ENCODE measurements at regions not wholly inside any gene's neighbourhood (a gene's known extent, or its start where the extent isn't known, plus 50 kb on each side); places are given as distances from the start of the nearest gene placed in this dataset.
"Not testable (repeated sequence)": the region's sequence is repeated elsewhere in the genome, so short reads cannot be mapped to it uniquely, and the experiment has no call there.

DNA sequence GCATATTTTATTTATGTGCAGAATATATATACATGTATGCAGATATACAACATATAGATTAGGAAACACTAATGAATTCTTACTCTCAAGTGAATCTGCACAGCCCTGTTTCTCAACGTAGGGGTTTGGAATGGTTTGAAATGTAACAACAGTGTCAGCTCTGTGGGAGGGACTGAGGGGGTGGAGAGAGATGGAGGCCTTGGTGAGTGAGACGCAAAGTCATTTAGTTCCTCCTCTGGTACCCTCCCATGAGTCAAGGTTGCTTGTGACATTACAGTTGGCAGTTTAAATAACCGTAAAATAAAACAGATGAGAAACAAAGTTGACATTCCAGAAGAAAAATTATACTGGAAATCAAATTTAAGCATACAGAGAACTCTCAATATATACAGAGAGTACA lies 313.0 kb upstream of the PRKD1 start:
- H3K27ac Mint-ChIP-seq = no peak overlapping the region
- TF ChIP-seq, protein P1, sequence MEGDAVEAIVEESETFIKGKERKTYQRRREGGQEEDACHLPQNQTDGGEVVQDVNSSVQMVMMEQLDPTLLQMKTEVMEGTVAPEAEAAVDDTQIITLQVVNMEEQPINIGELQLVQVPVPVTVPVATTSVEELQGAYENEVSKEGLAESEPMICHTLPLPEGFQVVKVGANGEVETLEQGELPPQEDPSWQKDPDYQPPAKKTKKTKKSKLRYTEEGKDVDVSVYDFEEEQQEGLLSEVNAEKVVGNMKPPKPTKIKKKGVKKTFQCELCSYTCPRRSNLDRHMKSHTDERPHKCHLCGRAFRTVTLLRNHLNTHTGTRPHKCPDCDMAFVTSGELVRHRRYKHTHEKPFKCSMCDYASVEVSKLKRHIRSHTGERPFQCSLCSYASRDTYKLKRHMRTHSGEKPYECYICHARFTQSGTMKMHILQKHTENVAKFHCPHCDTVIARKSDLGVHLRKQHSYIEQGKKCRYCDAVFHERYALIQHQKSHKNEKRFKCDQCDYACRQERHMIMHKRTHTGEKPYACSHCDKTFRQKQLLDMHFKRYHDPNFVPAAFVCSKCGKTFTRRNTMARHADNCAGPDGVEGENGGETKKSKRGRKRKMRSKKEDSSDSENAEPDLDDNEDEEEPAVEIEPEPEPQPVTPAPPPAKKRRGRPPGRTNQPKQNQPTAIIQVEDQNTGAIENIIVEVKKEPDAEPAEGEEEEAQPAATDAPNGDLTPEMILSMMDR (IDR thresholded peaks at IDR 0.05) = no peak
- H3K4me1 Mint-ChIP-seq (ENCODE audit: low read depth) = peaks cover 48% of the 10 kb centered on the region
- H3K27me3 Mint-ChIP-seq (ENCODE audit: insufficient read depth) = no peaks in the 10 kb centered on the region; the same call in 1 of the 2 replicates
- H3K4me3 Mint-ChIP-seq = no peak overlapping the region
- no peaks in the 10 kb centered on the region for H3K9me3 Mint-ChIP-seq
- DNase-seq = no peak
- no peaks in the 10 kb centered on the region for H3K36me3 Mint-ChIP-seq (ENCODE audit: low read depth)

DNA sequence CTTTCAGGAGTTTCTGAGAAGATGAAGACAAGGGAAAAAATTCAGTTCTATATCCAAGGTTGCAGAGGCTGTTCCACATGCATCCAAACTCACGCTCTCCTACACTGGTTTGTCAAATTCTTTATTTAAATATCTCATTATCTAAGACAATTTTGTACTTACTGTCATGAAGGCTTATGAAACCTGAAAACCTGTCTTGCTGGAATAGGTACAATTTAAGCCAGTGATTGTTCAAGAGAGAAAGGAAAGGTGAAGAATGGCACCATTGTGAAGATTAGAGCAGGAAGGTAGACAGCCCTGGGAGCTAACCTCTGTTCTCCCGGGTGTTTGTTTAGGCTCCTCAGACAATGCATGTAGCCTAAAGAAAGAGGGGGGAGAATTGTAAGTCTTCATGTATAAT lies 315.1 kb upstream of the PRKD1 start:
- Mint-ChIP-seq H3K27ac (peak overlapping the region; percentile 19; the same call in 1 of the 2 replicates), H3K27me3 (ENCODE audit: insufficient read depth) (no peaks in the 10 kb centered on the region; the same call in 1 of the 2 replicates), H3K36me3 (ENCODE audit: low read depth) (no peaks in the 10 kb centered on the region), H3K4me1 (ENCODE audit: low read depth) (peaks cover 47% of the 10 kb centered on the region), H3K9me3 (no peaks in the 10 kb centered on the region), H3K4me3 (no peak overlapping the region)
- TF ChIP-seq, protein P1 (IDR thresholded peaks at IDR 0.05) = no peak
- DNase-seq = no peak

DNA sequence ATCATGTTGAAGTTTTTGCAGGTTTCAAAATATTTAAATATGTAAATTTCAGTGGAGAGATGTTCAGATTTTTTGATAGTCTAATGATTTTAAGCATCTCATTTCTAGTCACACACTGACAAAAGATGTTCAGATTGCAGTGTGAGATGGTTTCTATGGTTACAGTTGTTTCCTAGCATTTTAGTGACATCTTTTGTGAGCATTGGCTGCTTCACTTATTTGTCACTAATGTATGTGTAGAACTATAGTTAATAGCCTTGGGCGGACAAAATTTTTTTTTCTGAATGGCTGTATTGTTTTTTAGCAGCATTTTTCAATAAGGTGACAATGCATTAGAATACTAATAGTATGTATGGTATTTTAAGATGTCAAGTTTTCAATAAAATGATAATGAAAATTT lies 315.6 kb upstream of the PRKD1 start:
- TF ChIP-seq, protein P1 (IDR thresholded peaks at IDR 0.05) = no peak
- no peaks in the 10 kb centered on the region for H3K36me3 Mint-ChIP-seq (ENCODE audit: low read depth)
- no peaks in the 10 kb centered on the region for H3K9me3 Mint-ChIP-seq
- no peak for DNase-seq
- peak overlapping the region; percentile 19 for H3K27ac Mint-ChIP-seq
- H3K4me1 Mint-ChIP-seq (ENCODE audit: low read depth) = peaks cover 47% of the 10 kb centered on the region
- H3K4me3 Mint-ChIP-seq = no peak overlapping the region
- H3K27me3 Mint-ChIP-seq (ENCODE audit: insufficient read depth) = no peaks in the 10 kb centered on the region; the same call in 1 of the 2 replicates

DNA sequence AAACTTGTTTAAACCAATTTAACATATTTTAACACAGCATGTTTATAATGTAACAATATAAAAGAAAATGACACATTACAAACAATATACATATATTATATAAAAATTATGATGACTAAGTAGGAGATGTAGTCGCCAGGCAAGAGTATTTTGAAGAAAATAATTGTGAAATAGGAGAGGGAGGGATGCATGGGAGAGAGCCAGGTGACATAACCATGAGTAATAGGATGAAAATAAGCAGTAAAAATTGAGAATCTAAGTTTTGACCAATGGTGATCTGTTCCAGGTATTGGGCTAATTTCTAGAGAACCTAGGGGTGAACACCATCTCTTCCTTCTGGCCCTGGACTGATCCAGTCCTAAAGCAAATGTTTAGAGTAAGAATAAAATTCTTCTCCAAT lies 315.2 kb upstream of the G2E3 start:
- Mint-ChIP-seq H3K4me3 (no peak overlapping the region; the same call in 1 of the 2 replicates), H3K36me3 (ENCODE audit: low read depth) (no peaks in the 10 kb centered on the region), H3K4me1 (ENCODE audit: low read depth) (peaks cover 47% of the 10 kb centered on the region), H3K27ac (peak overlapping the region; percentile 93), H3K27me3 (ENCODE audit: insufficient read depth) (no peaks in the 10 kb centered on the region; the same call in 1 of the 2 replicates), H3K9me3 (no peaks in the 10 kb centered on the region)
- TF ChIP-seq, protein P1 (IDR thresholded peaks at IDR 0.05) = no peak
- DNase-seq = peak; percentile 83

DNA sequence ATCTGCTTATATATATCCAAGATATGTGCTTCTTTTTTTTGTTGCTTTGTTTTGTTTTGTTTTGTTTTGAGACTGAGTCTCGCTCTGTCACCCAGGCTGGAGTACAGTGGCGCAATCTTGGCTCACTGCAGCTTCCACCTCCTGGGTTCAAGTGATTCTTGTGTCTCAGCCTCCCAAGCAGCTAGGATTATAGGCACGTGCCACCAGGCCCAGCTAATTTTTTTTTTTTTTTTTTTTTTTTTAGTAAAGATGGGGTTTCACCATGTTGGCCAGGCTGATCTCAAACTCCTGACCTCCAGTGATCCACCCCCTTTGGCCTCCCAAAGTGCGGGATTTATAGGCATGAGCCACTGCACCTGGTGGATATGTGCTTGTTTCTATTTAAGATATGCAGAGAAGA lies 314.6 kb upstream of the G2E3 start:
- not testable (repeated sequence) for H3K27me3 Mint-ChIP-seq (ENCODE audit: insufficient read depth); H3K9me3 Mint-ChIP-seq; H3K36me3 Mint-ChIP-seq (ENCODE audit: low read depth)
- peak; percentile 82 for DNase-seq
- Mint-ChIP-seq H3K4me3 (peak overlapping the region; percentile 79), H3K4me1 (ENCODE audit: low read depth) (peaks cover 47% of the 10 kb centered on the region), H3K27ac (peak overlapping the region; percentile 93)

DNA sequence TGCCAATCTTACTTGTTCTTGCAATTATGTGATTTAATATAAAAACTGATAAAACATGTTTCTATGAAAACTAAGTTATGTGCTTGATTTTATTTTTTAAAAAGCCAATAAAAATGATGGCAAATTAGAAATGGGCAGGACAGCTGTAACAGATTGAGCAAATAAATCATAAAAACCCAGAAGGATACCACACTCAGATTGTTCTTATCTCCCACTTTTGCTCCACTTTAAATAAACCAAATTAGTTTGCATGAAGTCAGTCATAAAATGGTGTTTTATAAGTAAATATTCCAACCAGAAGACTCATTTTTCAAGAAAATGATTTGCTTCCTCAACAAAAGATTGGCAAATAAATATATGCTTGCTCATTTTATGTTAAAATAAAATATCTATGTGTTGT lies 307.9 kb upstream of the G2E3 start:
- Mint-ChIP-seq H3K4me1 (ENCODE audit: low read depth) (peaks cover 18% of the 10 kb centered on the region), H3K27me3 (ENCODE audit: insufficient read depth) (no peaks in the 10 kb centered on the region; the same call in none of the 2 replicates), H3K9me3 (no peaks in the 10 kb centered on the region), H3K36me3 (ENCODE audit: low read depth) (peaks cover 2% of the 10 kb centered on the region; the same call in 1 of the 2 replicates), H3K27ac (no peak overlapping the region), H3K4me3 (no peak overlapping the region)
- TF ChIP-seq, protein P1 (IDR thresholded peaks at IDR 0.05) = no peak
- no peak for DNase-seq

Data from HFFc6 (cell line).